Tibial nerve (tissue), 4 donors: ENCODE measurements at regions not wholly inside any gene's neighbourhood (a gene's known extent, or its start where the extent isn't known, plus 50 kb on each side); places are given as distances from the start of the nearest gene placed in this dataset.

Experiments
- DNase-seq, 2 donors: peaks; one replicate each; pipeline ENCODE4 v3.0.0-alpha.2; 2019; ENCODE audit warnings: low spot score in 2 of 2
- H3K27ac ChIP-seq, 4 donors: fragments of 200-600 bp; sonication (generic) in 3 of 4; one replicate each; pipeline ENCODE4 v1.5.1; 2017 to 2019; ENCODE audit warnings: mild to moderate bottlenecking in 1 of 4
- H3K27me3 ChIP-seq, 2 donors: fragments of 200-600 bp; sonication (generic) in 1 of 2; one replicate each; pipeline versions ENCODE4 v1.5.1 to v1.6.0; 2017 to 2019
- H3K36me3 ChIP-seq, 3 donors: fragments of 200-600 bp; sonication (generic); one replicate each; pipeline ENCODE4 v1.5.1; 2018 to 2019
- H3K4me1 ChIP-seq, 4 donors: fragments of 200-600 bp; sonication (generic) in 3 of 4; one replicate each; pipeline ENCODE4 v1.5.1; 2017 to 2019
- H3K4me3 ChIP-seq, 4 donors: fragments of 200-600 bp; sonication (generic) in 3 of 4; one replicate each; pipeline ENCODE4 v1.5.1; 2017 to 2019; ENCODE audit warnings: mild to moderate bottlenecking in 1 of 4, moderate library complexity in 1 of 4
- H3K9me3 ChIP-seq, 4 donors: fragments of 200-600 bp; sonication (generic) in 3 of 4; one replicate each; pipeline ENCODE4 v1.5.1; 2017 to 2019
- EP300 ChIP-seq, 2 donors: sonication (generic); formaldehyde crosslinking; IDR thresholded peaks; one replicate each; pipeline ENCODE4 v1.6.1; 2017; ENCODE audit warnings: antibody characterized with exemption in 2 of 2, mild to moderate bottlenecking in 1 of 2
- POLR2A ChIP-seq, 2 donors: fragments of 450-650 bp; IDR thresholded peaks; one replicate each; pipeline ENCODE4 v1.6.1; 2017; ENCODE audit warnings: antibody characterized with exemption in 2 of 2, mild to moderate bottlenecking in 2 of 2, moderate library complexity in 2 of 2
- WGBS, 2 donors: methylation state at CpG; one replicate each; pipeline ENCODE4 v1.1.5; 2018; 5-methylcytosine and 5-hydroxymethylcytosine counted together
- TF ChIP-seq, protein P1 (sequence below), 5 experiments: fragments of 200-600 bp in 3 of 5; fragments of 450-650 bp in 2 of 5; sonication (generic) in 3 of 5; IDR thresholded peaks; one replicate each; pipeline ENCODE4 v1.5.1; 2016 to 2019; ENCODE audit warnings: antibody characterized with exemption in 5 of 5, mild to moderate bottlenecking in 3 of 5, moderate library complexity in 2 of 5

DNA sequence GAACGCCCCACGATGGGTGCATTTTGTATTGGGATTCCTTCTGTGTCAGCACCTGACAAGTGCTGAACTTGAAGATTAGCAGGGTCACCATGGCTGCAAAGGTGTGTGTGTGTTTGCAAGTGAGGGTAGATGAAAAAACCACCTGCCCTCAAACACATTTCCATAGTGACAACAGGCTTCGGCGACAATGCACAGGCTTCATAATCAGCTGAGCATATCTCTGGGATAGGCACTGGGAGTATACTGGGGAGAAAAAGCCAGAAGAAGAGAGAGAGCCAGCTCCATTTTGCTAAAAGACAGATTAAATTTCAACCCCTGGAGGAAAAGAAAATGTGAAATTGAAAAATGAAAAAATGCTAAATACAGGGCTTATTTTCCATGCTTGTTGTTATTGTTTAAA, 656.1 kb downstream of the INHBA start:
- H3K27me3 ChIP-seq, result no peaks in the 10 kb centered on the region
- H3K4me1 ChIP-seq, result peaks cover 0 to 29% (median 0%) of the 10 kb centered on the region in 4 donors
- DNase-seq, result no peak
- H3K36me3 ChIP-seq, result no peaks in the 10 kb centered on the region
- no peak overlapping the region for H3K4me3 ChIP-seq
- peaks cover 0 to 18% (median 0%) of the 10 kb centered on the region in 4 donors for H3K9me3 ChIP-seq
- no peak overlapping the region for H3K27ac ChIP-seq
- 54 to 72% methylated on average over 4 of the region's 4 CpGs for WGBS, 2 donors
- TF ChIP-seq, protein P1, sequence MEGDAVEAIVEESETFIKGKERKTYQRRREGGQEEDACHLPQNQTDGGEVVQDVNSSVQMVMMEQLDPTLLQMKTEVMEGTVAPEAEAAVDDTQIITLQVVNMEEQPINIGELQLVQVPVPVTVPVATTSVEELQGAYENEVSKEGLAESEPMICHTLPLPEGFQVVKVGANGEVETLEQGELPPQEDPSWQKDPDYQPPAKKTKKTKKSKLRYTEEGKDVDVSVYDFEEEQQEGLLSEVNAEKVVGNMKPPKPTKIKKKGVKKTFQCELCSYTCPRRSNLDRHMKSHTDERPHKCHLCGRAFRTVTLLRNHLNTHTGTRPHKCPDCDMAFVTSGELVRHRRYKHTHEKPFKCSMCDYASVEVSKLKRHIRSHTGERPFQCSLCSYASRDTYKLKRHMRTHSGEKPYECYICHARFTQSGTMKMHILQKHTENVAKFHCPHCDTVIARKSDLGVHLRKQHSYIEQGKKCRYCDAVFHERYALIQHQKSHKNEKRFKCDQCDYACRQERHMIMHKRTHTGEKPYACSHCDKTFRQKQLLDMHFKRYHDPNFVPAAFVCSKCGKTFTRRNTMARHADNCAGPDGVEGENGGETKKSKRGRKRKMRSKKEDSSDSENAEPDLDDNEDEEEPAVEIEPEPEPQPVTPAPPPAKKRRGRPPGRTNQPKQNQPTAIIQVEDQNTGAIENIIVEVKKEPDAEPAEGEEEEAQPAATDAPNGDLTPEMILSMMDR (IDR thresholded peaks at IDR 0.05), result no peak
- TF ChIP-seq POLR2A (IDR thresholded peaks at IDR 0.05) (no peak), EP300 (IDR thresholded peaks at IDR 0.05) (no peak)

DNA sequence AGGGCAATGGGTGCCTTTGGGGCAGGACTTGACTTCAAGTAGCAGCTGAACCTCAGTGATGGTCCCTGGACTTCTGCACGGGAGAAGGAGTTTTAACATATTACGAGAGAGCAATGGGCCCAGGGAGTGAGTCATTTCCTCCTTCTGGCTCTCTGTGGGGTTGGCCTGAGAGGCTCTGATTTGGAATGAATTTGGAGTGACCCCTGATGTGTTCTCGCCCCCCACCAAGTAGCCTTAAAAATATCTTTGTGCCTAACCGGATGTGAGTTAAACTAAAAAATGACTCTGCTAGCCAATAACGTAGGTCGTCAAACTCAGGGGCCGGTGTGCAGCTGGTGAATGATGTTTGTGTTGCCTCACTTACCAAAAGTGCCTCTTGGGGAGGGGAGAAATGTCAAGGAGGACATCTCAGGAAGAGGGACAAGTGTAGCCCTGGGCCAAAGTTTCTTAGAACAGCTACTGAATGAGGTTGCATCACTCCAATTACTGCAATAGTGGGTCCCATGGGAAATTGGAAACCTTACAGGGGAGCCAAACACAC, 656.6 kb downstream of the INHBA start:
- no peak overlapping the region for H3K27ac ChIP-seq
- H3K36me3 ChIP-seq, result no peaks in the 10 kb centered on the region
- no peaks in the 10 kb centered on the region for H3K27me3 ChIP-seq
- peak in 1 of 2 donors; percentile 23 for DNase-seq
- TF ChIP-seq EP300 (IDR thresholded peaks at IDR 0.05), result peak in 1 of 2 donors; percentile 45
- TF ChIP-seq, protein P1 (IDR thresholded peaks at IDR 0.05), result no peak
- peaks cover 0 to 18% (median 0%) of the 10 kb centered on the region in 4 donors for H3K9me3 ChIP-seq
- H3K4me1 ChIP-seq, result peaks cover 0 to 25% (median 0%) of the 10 kb centered on the region in 4 donors
- 51 to 70% methylated on average over 7 of the region's 7 CpGs for WGBS, 2 donors
- H3K4me3 ChIP-seq, result no peak overlapping the region

DNA sequence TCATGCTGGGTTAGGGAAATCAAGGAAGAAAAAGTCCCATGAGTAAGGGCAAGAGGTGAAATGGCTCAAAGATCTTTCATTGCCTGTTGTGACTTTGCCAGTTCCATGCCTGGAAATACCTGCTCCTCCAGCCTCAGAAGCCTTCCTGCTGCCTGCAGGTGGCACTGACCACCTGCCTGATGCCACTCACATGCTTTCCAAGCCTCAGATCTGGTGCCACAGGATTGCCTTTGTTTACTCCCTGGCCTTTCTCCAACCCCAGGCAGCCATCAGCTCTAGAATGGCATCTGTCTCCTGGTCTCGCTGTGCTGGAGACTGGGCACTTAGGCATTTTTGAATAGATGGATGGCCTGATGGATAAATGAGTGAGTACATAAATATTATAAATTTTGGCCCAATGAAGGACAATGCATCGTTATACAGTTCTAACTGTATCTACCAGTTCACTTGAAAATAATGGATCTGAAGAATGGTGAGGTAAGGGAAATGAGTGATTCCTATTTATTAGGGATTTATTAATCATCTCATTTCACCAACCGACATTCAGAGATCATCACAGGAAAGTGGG, 657.2 kb downstream of the INHBA start:
- Histone ChIP-seq H3K4me1 (peaks cover 0 to 25% (median 0%) of the 10 kb centered on the region in 4 donors), H3K9me3 (peaks cover 0 to 18% (median 0%) of the 10 kb centered on the region in 4 donors), H3K4me3 (no peak overlapping the region), H3K27me3 (no peaks in the 10 kb centered on the region), H3K36me3 (no peaks in the 10 kb centered on the region), H3K27ac (no peak overlapping the region)
- TF ChIP-seq POLR2A (IDR thresholded peaks at IDR 0.05) (no peak), EP300 (IDR thresholded peaks at IDR 0.05) (no peak)
- TF ChIP-seq, protein P1 (IDR thresholded peaks at IDR 0.05), result no peak
- WGBS, 2 donors, result 83 to 91% methylated on average over 3 of the region's 3 CpGs
- DNase-seq, result no peak

DNA sequence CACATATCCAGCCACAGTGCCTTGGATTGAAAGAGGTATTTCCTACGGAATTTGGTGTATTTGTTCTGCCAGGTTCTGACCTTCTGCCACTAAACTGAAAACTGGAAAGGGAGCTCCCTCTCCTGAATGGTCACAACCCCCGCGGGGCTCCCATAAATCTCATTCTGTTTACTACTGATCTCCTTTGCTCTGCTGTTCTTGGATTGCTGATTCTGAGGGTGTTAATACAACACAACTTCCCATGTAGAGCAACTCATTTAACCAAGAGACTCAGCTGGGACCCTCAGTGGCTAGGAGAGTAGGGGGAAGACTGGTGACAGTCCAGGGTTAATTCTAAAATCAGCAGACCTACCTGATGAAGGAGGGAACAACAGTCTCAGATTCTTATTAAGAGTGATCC, 662.9 kb downstream of the INHBA start:
- H3K4me1 ChIP-seq, result no peaks in the 10 kb centered on the region
- H3K36me3 ChIP-seq, result no peaks in the 10 kb centered on the region
- WGBS, 2 donors, result 51 to 76% methylated on average over 3 of the region's 3 CpGs
- no peaks in the 10 kb centered on the region for H3K27me3 ChIP-seq
- peaks cover 0 to 18% (median 0%) of the 10 kb centered on the region in 4 donors for H3K9me3 ChIP-seq
- no peak for DNase-seq
- TF ChIP-seq, protein P1 (IDR thresholded peaks at IDR 0.05), result no peak
- TF ChIP-seq POLR2A (IDR thresholded peaks at IDR 0.05) (no peak), EP300 (IDR thresholded peaks at IDR 0.05) (no peak)
- H3K27ac ChIP-seq, result no peak overlapping the region
- no peak overlapping the region for H3K4me3 ChIP-seq

DNA sequence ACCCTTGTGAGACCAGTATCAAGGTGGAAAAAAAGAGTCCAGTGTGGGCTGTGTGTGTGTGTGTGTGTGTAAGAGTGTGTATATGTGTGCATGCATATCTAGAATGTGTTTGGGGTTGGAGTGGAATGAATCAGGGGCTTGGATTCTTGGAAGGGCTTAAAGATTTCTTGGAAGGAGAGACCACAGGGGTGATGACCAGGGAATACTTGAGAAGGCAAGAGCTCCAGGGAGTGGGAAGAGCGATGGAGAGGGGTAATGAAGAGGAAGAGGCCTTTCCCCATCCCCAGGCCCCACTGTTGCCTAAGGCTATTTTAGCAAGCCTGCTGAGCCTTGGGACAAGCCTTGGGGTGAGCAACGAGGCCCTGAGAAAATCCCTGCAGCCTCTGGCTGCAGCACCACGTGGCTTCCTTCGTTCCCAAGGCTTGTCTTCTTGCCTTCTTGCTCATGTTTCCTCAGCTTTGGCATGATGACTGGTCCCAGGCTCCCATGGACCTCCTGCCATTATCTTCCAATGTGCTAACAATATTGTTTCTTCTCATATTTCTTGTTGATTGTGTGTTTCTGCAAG, 663.4 kb downstream of the INHBA start:
- no peak overlapping the region for H3K4me3 ChIP-seq
- H3K36me3 ChIP-seq, result no peaks in the 10 kb centered on the region
- no peak overlapping the region for H3K27ac ChIP-seq
- no peaks in the 10 kb centered on the region for H3K4me1 ChIP-seq
- TF ChIP-seq, protein P1 (IDR thresholded peaks at IDR 0.05), result no peak
- TF ChIP-seq POLR2A (IDR thresholded peaks at IDR 0.05), result no peak
- no peak for TF ChIP-seq EP300 (IDR thresholded peaks at IDR 0.05)
- no peak for DNase-seq
- WGBS, 2 donors, result 70 to 79% methylated on average over 4 of the region's 4 CpGs
- H3K9me3 ChIP-seq, result peaks cover 0 to 18% (median 0%) of the 10 kb centered on the region in 4 donors
- no peaks in the 10 kb centered on the region for H3K27me3 ChIP-seq
